Endothelial cell of umbilical vein (primary cell): ENCODE measurements at regions not wholly inside any gene's neighbourhood (a gene's known extent, or its start where the extent isn't known, plus 50 kb on each side); places are given as distances from the start of the nearest gene placed in this dataset.

Experiments used
- EZH2 ChIP-seq: IDR thresholded peaks from 2 replicates; pipeline ENCODE4 v1.6.1; 2012; ENCODE audit warnings: borderline replicate concordance, low read depth, mild to moderate bottlenecking, moderate library complexity, low read length, inconsistent platforms; ENCODE audit not compliant: severe bottlenecking
- FOS ChIP-seq: IDR thresholded peaks from 2 replicates; pipeline ENCODE4 v1.6.1; 2011; ENCODE audit warnings: mild to moderate bottlenecking, low read length, moderate library complexity, borderline replicate concordance; ENCODE audit not compliant: insufficient read depth
- GATA2 ChIP-seq: IDR thresholded peaks from 2 replicates; pipeline ENCODE4 v1.7.0; 2011; ENCODE audit warnings: low read depth, mild to moderate bottlenecking, moderate library complexity, mixed read lengths, low read length; ENCODE audit not compliant: insufficient read length, insufficient read depth
- JUN ChIP-seq: IDR thresholded peaks from 2 replicates; pipeline ENCODE4 v1.6.1; 2011; ENCODE audit warnings: borderline replicate concordance, low read depth; ENCODE audit not compliant: insufficient read length, insufficient read depth
- MYC ChIP-seq: IDR thresholded peaks from one replicate; pipeline ENCODE4 v1.6.1; 2011; ENCODE audit warnings: mild to moderate bottlenecking, low read depth, low read length
- POLR2A ChIP-seq: IDR thresholded peaks from 2 replicates; pipeline ENCODE4 v1.6.1; 2012; ENCODE audit warnings: low read depth, mild to moderate bottlenecking, control low read depth, low read length
- POLR2AphosphoS5 ChIP-seq: IDR thresholded peaks from 2 replicates; pipeline ENCODE4 v1.6.1; 2012; ENCODE audit warnings: low read depth, mild to moderate bottlenecking, control low read depth, low read length, moderate library complexity; ENCODE audit not compliant: insufficient read depth
- TF ChIP-seq, protein P1 (sequence below), 2 donors: IDR thresholded peaks; 1 replicate in 1 of 2; 2 replicates in 1 of 2; pipeline ENCODE4 v1.5.1; 2011; ENCODE audit warnings: low read length in 2 of 2, mild to moderate bottlenecking in 2 of 2, moderate library complexity in 2 of 2, control low read depth in 1 of 2, inconsistent platforms in 1 of 2, low read depth in 1 of 2; ENCODE audit not compliant: insufficient read depth in 1 of 2; ENCODE audit errors: extremely low read depth in 1 of 2
- TF ChIP-seq, protein P2 (sequence below): IDR thresholded peaks from 2 replicates; pipeline ENCODE4 v1.6.1; 2011; ENCODE audit not compliant: insufficient read depth, insufficient read length

- TF ChIP-seq POLR2AphosphoS5 (no peak), EZH2 (no peak), POLR2A (no peak), FOS (no peak), JUN (no peak), GATA2 (no peak), MYC (no peak)
- TF ChIP-seq, protein P1, sequence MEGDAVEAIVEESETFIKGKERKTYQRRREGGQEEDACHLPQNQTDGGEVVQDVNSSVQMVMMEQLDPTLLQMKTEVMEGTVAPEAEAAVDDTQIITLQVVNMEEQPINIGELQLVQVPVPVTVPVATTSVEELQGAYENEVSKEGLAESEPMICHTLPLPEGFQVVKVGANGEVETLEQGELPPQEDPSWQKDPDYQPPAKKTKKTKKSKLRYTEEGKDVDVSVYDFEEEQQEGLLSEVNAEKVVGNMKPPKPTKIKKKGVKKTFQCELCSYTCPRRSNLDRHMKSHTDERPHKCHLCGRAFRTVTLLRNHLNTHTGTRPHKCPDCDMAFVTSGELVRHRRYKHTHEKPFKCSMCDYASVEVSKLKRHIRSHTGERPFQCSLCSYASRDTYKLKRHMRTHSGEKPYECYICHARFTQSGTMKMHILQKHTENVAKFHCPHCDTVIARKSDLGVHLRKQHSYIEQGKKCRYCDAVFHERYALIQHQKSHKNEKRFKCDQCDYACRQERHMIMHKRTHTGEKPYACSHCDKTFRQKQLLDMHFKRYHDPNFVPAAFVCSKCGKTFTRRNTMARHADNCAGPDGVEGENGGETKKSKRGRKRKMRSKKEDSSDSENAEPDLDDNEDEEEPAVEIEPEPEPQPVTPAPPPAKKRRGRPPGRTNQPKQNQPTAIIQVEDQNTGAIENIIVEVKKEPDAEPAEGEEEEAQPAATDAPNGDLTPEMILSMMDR (IDR thresholded peaks at IDR 0.05; ENCODE audit: extremely low read depth in 1 of 2, insufficient read depth in 1 of 2, low read depth in 1 of 2, low read length in 2 of 2), result no peak
- TF ChIP-seq, protein P2, sequence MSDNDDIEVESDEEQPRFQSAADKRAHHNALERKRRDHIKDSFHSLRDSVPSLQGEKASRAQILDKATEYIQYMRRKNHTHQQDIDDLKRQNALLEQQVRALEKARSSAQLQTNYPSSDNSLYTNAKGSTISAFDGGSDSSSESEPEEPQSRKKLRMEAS, result no peak
Measured at GRCh38 chr12:103138538-103138937, 181.1 kb downstream of the ASCL1 start.
